DMS153 (cell line): ENCODE measurements at regions not wholly inside any gene's neighbourhood (a gene's known extent, or its start where the extent isn't known, plus 50 kb on each side); places are given as distances from the start of the nearest gene placed in this dataset.
"Not testable (repeated sequence)": the region's sequence is repeated elsewhere in the genome, so short reads cannot be mapped to it uniquely, and the experiment has no call there.

Experiments
- DNase-seq: peaks from one replicate; lab custom pipeline; 2025; lab: John Stamatoyannopoulos, UW

DNA sequence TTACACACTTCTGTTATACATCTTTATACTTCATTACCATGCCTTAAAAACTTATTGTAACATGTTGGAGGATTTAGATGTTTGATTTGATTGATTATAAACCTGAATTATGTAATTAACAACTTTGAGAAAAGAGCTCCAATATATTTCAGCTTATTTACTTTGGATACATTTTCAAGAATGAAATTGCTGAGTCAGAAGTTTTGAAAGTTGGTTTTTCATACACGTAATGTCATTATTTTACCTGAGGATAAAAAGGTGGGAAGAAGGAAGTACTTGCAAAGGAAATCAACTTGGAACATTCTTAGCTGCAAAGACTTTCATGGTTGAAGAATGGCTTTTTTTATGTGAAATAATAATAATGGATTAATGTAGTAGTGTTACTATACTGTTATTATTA is 677.2 kb downstream of the FAM181B start:
- no peak for DNase-seq

DNA sequence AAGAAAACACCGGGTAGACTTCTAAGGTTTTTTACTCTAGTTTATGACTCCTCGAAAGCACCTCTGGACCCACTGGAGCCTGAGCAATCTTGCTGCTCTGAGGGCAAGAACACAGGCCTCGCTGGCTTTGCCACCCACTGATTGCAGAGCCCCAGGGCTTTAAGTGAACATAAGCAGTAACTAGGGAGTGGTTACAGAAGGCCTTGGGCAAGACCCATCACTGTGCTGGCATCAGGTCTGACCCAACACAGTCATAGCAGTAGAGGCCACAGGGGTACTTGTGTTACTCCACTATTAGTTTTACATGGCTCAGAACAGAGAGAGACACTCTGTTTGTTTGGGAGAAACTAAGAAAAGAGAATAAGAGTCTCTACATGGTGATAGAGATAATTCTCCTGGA is 684.5 kb downstream of the FAM181B start:
- no peak for DNase-seq

DNA sequence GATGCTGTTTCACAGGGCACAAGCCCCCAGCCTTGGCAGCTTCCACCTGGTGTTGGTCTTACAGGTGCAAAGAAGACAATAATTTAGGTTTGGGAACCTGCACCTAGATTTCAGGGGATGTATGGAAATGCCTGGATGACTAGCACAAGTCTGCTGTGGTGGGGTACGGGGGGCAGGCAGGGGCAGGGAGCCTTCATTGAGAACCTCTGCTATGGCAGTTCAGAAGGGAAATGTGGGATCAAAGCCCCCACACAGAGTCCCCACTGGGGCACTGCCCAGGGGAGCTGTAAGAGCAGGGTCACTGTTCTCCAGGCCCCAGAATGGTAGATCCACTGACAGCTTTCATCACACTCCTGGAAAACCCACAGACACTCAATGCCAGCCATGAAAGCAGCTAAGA is 686.5 kb downstream of the FAM181B start:
- DNase-seq = no peak

DNA sequence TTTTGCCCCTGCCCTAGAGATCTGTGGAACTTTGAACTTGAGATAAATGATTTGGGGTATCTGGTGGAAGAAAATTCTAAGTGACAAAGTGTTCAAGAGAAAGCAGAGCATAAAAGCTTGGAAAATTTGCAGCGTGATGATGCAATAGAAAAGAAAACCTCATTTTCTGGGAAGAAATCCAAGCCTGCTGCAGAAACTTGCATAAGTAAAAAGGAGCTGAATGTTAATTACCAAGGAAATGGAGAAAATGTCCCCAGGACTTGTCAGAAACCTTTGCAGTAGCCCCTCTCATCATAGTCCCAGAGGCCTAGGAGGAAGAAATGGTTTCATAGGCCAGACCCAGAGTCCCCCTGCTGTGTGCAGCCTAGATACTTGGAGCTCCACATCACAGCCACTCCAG is 686.9 kb downstream of the FAM181B start:
- DNase-seq = no peak

DNA sequence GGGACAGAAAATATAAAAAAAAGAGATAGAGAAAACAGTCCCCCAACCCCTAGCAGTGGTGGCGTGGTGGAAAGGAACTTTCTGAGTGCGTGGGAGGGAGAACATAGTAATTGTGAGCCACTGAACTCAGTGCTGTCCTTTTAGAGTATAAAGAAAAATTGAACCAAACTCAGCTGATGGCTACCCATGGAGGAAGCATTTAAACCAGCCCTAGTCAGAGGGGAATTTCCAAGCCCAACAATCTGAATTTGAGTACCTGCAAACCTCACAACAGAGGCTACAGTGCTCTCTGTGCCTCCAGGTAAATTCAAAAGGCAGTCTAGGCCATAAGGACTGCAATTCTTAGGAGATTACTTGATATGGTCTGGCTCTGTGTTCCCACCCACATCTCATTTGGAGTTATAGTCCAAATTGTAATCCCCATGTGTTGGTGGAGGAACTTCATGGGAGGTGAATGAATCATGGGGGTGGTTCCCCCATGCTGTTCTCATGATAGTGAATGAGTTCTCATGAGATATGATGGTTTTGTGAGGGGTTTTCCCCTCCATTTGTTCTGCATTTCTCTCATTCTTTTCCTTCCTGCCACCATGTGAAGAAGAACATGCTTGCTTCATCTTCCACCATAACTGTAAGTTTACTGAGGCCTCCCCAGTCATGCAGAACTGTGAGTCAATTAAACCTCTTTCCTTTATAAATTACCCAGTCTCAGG is 687.8 kb downstream of the FAM181B start:
- DNase-seq = no peak

DNA sequence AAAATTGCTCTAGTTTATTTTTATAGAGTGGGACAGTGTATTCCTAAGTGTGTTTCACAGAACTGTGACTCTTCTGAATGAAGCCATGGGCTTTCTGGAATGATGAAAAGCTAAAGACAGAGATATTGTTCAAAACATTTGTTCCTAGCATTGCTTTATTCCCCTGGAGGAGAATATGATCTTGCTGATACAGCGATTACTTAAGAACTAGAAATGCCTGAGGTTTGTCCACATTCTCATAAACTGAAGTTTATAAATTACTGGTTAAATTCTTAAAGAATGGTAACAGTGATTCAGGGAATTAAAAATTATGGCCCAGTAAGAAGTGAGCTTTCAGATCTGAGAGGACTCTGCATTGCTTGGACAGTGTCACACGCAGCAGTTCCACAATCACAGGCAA is 690.3 kb downstream of the FAM181B start:
- DNase-seq = no peak

DNA sequence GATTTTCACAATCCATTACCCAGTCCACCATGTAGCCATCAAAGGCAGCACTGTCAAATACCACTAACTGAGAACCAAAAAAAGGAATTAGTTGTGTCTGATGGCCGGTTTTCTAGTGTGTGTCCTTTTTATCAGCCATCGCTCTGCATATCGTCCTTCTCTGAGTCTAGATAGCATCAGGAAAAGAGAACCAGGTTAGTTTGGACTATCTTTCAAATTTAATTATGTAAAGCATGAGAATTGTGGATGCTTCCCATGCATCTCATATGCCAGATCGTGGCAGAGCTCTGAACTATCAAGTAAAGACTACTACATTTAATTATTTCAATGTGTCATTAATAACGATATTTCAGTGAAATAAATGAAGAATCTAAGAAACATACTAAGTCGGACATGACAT is 691.9 kb downstream of the FAM181B start:
- no peak for DNase-seq

DNA sequence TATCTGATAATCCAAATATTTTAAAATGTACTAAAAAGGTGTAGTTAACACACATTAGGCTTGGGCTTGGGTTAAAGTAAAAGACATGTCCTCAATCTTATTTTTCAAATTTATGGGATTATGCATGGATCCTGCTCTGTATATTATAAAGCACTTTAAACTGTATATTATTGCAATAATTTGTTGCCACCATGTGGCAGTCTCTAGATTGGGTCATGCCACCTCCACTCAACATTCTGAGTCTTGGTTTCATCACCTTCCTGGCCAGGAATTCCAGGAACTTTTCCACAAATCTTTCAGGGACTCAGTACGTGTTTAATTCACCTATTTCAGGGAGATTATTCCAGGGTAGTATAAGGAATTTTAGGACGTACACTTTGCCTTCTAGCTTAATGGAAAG is 695.5 kb downstream of the FAM181B start:
- DNase-seq = no peak

DNA sequence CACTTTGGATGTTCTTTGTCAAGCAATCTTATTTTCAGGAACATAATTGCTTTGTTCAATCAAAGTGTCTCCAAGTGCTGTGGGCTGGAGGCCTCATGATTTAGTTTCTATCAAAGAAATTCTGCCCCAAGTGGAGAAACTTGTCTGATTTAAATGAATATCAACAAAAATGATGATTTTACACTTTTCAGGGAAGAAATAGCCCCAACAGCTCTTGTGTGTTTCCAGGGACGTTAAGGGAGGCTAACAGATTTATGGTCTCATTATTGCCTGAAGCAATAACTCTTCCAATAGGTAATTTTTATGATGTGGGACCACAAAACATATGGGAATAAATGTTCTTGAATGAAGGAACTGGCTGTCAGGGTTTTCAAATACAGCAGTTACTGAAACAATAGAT is 699.1 kb downstream of the FAM181B start:
- DNase-seq = no peak

DNA sequence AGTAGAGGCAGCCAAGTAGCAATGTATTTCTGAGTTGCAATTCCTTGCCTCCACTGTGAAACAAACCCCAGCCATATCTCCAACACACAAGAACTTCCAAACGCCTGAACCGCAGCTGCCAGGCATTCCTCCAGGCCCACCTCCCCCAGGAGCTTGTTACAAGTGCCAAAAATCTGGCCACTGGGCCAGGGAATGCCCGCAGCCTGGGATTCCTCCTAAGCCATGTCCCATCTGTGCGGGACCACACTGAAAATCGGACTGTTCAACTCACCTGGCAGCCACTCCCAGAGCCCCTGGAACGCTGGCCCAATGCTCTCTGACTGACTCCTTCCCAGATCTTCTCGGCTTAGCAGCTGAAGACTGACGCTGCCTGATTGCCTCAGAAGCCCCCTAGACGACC is 706.3 kb downstream of the FAM181B start:
- not testable (repeated sequence) for DNase-seq

DNA sequence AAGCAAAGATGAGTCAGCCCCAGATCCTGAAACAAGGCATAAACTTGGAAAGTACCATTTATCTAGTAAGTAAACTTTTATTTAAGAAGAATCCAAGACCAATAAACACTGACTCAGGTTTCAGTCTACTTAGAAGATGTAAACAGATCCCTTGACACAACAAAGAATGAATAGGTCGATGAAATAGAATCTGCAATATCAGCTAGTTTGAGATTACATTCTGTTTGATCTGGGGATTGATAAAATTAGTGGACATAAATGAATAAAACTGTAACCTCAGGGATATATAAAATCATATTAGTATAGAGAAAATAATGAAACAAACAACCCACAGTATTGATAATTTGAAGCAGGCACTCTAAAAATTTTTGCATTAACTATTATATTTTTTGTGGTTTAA is 708.9 kb downstream of the FAM181B start:
- no peak for DNase-seq

DNA sequence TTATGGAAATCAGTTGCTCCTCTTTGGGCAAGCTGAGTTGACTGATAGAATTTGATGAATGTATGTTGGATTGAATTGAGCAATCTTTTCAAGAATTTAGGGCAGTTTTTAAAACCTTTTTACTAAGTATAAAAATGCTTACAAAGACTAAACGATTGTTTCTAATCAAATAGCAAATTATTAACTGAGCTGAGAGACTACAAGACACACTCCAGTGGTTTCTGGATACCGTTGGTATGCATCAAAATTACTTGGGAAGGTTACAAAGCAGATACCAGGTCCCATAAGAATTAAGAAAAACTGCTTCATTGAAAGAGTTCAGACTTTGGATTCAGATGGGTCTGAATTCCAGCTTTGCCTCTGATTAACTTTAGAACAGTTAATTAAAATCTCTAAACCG is 721.4 kb downstream of the FAM181B start:
- no peak for DNase-seq

DNA sequence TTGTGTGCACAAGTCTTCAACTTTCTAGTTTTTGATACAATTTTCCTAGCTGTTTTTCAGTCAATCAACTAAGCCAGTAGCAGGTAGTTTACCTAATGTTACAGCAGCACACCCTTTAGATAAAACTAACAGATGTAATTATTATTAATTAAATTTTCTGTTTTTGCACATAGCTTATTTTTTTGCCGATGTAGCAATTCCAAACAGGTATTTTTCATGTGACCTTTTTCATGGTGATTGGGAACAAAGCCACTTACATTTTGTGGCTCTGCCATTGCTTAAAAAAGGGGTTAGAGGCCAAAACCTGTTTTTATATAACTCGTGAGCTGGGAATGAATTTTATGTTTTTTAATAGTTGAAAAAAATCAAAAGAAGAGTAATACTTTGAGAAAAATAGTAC is 724.5 kb downstream of the FAM181B start:
- DNase-seq = no peak

DNA sequence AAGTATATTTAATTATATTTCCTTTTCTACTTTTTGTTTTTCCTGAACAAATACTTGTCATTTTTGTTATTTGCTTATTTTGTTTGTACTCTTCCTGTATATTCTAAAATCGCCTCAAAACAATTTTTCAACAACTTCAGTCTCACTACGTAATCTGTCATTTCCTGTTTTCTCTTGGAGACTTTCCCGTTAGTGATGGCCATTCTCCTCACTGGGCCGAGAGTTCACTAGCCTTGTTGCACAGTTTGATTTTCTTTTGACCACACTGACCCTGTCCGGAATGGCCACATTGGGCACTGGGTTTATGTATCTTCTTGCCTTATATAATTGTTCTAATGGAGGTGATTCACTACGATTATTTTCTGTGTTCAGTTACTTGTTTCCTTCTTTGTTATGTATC is 726.1 kb downstream of the FAM181B start:
- no peak for DNase-seq

DNA sequence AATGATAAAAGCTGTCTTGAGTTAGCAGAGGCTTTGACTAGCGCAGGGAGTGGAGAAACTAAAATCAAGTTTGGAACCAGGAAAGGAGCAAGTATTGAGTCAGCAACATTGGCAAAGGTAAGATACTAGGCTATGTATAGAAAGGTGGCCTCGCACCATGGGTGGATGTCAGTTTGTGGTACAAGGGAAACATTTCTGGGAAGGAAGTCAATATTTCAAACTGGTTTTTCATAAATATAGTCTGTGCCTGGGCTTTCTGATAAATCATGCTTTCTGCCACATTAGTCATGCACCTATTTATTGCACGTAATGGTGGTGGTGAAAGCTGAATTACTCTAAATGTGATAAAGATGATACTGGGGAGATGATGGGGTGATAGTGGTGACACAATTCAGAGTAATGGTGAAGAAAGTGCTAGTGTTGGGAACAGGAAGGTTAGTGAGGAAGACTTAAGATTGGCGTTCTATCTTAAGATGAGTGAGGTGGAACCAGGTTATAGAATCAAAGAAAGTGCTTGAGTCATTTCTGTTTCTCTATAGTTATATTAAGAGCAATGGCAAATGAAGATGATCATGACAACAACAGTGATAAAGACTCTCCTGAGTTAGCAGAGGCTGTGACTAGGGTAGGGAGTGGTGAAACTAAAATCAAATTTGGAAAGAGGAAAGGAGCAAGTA is 729.0 kb downstream of the FAM181B start:
- DNase-seq = no peak

DNA sequence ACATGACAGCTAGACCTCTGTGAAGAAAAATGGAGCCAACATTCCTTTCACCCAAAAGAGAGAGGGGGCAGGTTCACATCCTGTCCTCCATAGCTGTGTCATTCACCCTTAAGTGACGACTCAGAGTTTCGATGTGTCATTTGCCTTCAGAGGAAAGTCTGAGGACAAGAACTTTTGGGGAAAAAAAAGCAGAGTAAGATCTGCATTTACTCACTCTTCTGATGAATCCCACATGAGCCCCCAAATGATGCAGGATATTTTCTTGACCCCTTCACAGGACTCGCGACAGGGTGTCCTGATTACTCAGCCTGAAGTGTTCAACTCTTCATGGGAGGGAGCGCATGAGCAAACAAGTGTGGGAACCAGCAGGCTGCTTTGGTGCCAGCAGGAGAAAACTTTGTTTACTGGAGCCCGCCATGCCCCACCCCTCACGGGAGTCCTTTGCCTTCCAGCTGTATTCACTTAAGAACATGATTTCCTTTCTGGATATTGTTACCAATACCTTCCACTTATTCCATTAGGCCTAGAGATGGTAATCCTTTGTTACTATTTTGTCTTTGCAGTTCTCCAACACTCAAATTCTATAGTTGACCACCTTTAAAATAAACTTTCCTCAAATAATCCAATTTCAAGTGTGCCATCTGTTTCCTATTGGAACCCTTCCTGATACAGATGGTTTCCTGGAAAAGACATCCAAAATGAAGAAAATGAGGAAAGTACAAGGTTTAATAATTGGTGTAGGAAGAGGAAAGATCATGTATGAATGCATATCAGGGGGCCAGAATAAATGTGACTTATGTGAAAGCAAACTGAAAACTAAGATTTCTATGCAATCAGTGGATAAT is 729.8 kb downstream of the FAM181B start:
- no peak for DNase-seq

DNA sequence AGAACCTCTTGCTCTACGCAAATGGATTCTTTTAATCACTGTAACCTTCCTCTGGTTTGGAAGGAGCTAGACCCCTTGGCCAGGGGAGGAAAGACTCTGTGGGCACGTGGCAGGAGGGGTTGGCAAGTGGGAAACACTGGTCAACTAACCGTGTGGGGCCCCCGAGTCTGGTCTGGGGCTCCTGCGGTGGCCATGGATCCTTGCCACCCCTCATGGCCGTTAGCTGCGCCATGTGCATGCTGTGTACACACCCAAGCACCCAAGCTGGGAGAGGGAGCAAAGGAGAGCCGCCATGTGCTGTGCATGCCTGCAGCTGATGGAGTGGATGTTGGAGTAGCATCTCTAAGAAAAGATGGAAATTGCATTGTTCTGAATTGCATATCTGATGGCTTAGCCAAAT is 730.6 kb downstream of the FAM181B start:
- no peak for DNase-seq

DNA sequence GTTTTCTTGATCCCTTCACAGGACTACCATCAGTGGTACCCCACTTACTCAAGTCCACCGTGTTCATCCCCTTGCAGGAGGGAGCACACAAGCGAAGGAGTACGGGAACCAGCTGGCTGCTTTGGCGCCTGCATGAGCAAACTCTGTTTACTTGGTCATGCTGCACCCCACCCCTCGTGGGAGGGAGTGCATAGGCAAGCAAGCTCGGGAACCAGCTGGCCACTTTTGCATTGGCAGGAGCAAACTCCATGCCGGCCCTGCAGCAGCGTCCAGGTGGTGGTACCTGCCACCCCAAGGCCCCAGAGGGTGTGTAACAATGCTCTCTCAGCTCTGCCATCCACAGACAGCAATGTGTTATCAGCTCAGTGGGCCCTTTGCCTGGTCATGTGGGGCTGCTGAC is 737.8 kb downstream of the FAM181B start:
- no peak for DNase-seq

DNA sequence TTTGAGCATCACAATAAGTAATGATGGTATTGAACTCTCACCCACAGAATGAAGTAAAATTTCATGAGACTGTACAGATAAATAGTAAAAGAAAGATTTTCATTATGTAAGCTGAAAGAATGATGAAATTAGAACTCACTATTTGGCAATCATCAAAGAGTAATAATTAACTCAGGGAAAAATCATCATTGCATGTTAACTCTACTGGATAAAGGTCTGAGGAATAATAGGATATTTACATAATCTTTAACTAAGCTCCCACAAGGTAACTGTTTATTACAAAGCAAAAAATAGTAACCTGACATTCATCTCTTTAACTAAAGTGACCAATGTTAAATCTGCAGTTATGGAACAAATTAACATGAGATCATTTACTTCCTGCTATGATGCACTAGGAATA is 739.9 kb downstream of the FAM181B start:
- DNase-seq = no peak

DNA sequence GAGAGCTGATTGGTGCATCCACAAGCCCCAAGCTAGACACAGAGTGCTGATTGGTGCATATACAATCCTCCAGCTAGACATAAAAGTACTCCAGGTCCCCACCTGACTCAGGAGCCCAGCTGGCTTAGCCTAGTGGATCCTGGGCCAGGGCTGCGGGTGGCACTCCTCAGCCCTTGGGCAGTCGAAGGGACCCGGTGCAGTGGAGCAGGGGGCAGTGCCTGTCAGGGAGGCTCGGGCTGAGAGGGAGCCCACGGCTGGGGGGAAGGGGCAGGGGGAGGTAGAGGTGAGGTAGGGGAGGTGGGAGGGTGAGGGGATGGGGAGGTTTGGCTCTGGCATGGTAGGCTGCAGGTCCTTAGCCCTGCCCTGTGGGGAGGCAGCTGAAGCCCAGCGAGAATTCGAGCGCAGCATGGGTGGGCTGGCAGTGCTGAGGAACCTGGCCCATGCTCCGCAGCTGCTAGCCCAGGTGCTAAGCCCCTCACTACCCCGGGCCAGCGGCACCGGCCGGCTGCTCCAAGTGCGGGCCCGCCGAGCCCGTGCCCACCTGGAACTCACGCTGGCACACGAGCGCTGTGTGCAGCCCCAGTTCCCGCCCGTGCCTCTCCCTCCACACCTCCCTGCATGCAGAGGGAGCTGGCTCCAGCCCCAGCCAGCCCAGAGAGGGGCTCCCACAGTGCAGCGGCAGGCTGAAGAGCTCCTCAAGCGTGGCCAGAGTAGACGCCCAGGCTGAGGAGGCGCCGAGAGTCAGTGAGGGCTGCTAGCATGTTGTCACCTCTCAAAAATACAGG is 742.8 kb downstream of the FAM181B start:
- no peak for DNase-seq

DNA sequence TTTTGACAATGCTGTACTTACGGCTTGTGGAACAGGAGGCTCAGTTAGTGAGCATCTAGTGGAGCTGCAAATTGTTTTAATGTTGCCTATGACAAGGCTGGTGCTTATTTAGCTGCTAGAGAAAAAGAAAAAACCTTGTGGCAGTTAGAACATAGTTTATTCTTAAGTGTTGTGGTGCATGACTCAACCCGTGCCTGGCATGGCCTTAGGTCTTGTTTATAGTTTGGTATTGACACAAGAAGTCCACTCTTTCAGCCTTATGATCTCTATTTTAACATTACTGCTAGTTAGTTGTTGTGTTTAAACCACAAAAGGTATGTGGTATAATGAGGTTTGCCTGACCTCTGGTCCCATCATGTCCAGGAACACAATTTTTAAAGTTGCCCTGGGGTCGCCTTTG is 744.6 kb downstream of the FAM181B start:
- no peak for DNase-seq

DNA sequence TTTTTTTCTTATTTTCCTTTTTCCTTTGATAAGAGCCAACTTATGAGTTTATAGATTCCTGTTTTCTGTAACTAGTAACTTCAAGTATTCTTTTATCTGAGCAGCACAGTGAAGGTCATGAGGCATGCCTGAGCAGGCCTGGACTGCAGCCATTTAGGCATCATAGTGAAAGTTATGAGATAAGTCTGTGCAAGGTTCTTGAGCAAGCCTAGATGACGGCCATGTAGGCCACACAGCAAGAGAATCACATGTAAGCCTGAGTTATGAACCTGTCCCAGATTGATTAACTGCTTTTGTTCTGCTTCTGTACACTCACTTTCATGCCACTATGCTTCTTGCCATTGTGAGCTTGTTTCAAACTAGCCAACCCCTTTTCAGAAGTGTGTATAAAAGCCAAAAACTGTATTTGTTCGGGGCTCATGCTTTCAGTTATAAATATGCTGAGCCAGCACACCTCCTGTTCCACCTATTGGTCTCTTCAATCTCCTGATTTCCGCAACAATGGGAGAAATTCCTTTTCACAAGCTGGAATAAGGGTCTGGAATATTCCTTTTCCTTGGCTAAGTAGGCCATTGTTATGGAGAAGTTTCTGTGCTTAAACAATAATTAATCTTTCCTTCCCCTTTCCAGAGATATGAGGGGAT is 745.7 kb downstream of the FAM181B start:
- no peak for DNase-seq
